Testis (tissue), 2 donors: ENCODE measurements at regions not wholly inside any gene's neighbourhood (a gene's known extent, or its start where the extent isn't known, plus 50 kb on each side); places are given as distances from the start of the nearest gene placed in this dataset.
A peak's percentile ranks its signal among the peaks of the same experiment; 100 is the strongest.

Source experiments
- DNase-seq: peaks from one replicate; pipeline ENCODE4 v3.0.0-alpha.2; 2019
- H3K27ac ChIP-seq, 2 donors: fragments of 200-600 bp; sonication (generic); one replicate each; pipeline ENCODE4 v1.5.1; 2019
- H3K27me3 ChIP-seq: fragments of 200-600 bp; sonication (generic); one replicate; pipeline ENCODE4 v1.5.1; 2019
- H3K36me3 ChIP-seq: fragments of 200-600 bp; sonication (generic); one replicate; pipeline ENCODE4 v1.5.1; 2017; ENCODE audit warnings: low read depth; ENCODE audit errors: missing control alignments
- H3K4me1 ChIP-seq: fragments of 200-600 bp; sonication (generic); one replicate; pipeline ENCODE4 v1.5.1; 2019
- H3K4me3 ChIP-seq, 2 donors: fragments of 200-600 bp; sonication (generic); one replicate each; pipeline ENCODE4 v1.5.1; 2017 to 2019
- H3K9me3 ChIP-seq: fragments of 200-600 bp; sonication (generic); one replicate; pipeline ENCODE4 v1.5.1; 2017
- CTCF ChIP-seq, 3 experiments: fragments of 450-650 bp in 2 of 3; fragments of 200-600 bp in 1 of 3; sonication (generic) in 1 of 3; IDR thresholded peaks; one replicate each; pipeline ENCODE4 v1.5.1; 2016 to 2019; ENCODE audit warnings: antibody characterized with exemption in 3 of 3, mild to moderate bottlenecking in 2 of 3, moderate library complexity in 1 of 3
- POLR2A ChIP-seq: fragments of 450-650 bp; IDR thresholded peaks from one replicate; pipeline ENCODE4 v1.6.1; 2017; ENCODE audit warnings: antibody characterized with exemption, mild to moderate bottlenecking, moderate library complexity
- WGBS, 2 donors: methylation state at CpG; one replicate each; pipeline ENCODE4 v1.1.5; 2018; 5-methylcytosine and 5-hydroxymethylcytosine counted together
- intact Hi-C: fragments of 100-400 bp; cut with DNase I; formaldehyde crosslinking; loops from one replicate; pipeline ENCODE4 v1.15.1; 2023; ENCODE audit warnings: low total_unique reads
- small RNA-seq, 2 donors: library from RNA; depleted of rRNA; stranded (forward); fragments of <200 nt; gene quantifications; one replicate each; pipeline ENCODE3, GENCODE V24; 2016

GRCh38 chr12:114738460-114739184 lies 54.6 kb upstream of the TBX3 start:
- Histone ChIP-seq H3K9me3 (no peaks in the 10 kb centered on the region), H3K4me3 (no peak overlapping the region), H3K36me3 (no peaks in the 10 kb centered on the region), H3K27me3 (no peaks in the 10 kb centered on the region), H3K4me1 (peaks cover 6% of the 10 kb centered on the region), H3K27ac (no peak overlapping the region)
- intact Hi-C loops = no loop called here
- DNase-seq = no peak
- 52 to 74% methylated on average over 9 of the region's 9 CpGs for WGBS, 2 donors
- TF ChIP-seq CTCF (IDR thresholded peaks at IDR 0.05) (no peak), POLR2A (no peak)

GRCh38 chr12:114735680-114736374 lies 51.9 kb upstream of the TBX3 start:
- H3K27ac ChIP-seq = no peak overlapping the region
- TF ChIP-seq CTCF (IDR thresholded peaks at IDR 0.05) (no peak), POLR2A (no peak)
- 35 to 39% methylated on average over 29 to 43 of the region's 43 CpGs for WGBS, 2 donors
- intact Hi-C loops = no loop called here
- no peak for DNase-seq
- H3K4me3 ChIP-seq = peak overlapping the region in 1 of 2 donors; percentile 34
- H3K4me1 ChIP-seq = peaks cover 6% of the 10 kb centered on the region
- no peaks in the 10 kb centered on the region for H3K36me3 ChIP-seq
- H3K9me3 ChIP-seq = no peaks in the 10 kb centered on the region
- no peaks in the 10 kb centered on the region for H3K27me3 ChIP-seq

GRCh38 chr12:114735011-114735410 lies 51.0 kb upstream of the TBX3 start:
- intact Hi-C loops = no loop called here
- Histone ChIP-seq H3K36me3 (no peaks in the 10 kb centered on the region), H3K4me1 (peaks cover 6% of the 10 kb centered on the region), H3K27ac (no peak overlapping the region), H3K9me3 (no peaks in the 10 kb centered on the region), H3K4me3 (peak overlapping the region in 1 of 2 donors; percentile 34), H3K27me3 (no peaks in the 10 kb centered on the region)
- WGBS, 2 donors = 51 to 52% methylated on average over 12 of the region's 12 CpGs
- DNase-seq = no peak
- TF ChIP-seq CTCF (IDR thresholded peaks at IDR 0.05) (no peak), POLR2A (no peak)

GRCh38 chr12:114733919-114734318 lies 49.9 kb upstream of the TBX3 start:
- Histone ChIP-seq H3K4me1 (peaks cover 6% of the 10 kb centered on the region), H3K4me3 (no peak overlapping the region), H3K36me3 (no peaks in the 10 kb centered on the region), H3K9me3 (no peaks in the 10 kb centered on the region), H3K27me3 (no peaks in the 10 kb centered on the region), H3K27ac (no peak overlapping the region)
- TF ChIP-seq POLR2A = no peak
- TF ChIP-seq CTCF (IDR thresholded peaks at IDR 0.05) = no peak
- 65 to 72% methylated on average over 3 to 9 of the region's 9 CpGs for WGBS, 2 donors
- intact Hi-C loops = no loop called here
- no peak for DNase-seq

Small RNA genes lying in the stretch of these regions (small RNA-seq; reads per million reads assigned to genes)
- gene AC009804.1 (0 reads per million in 2 donors), gene RF00275 (0 reads per million in 2 donors), gene RF00443 (0 reads per million in 2 donors), gene RN7SL865P (0 reads per million in 2 donors)
